Right lobe of liver (tissue), 4 donors: ENCODE measurements at regions not wholly inside any gene's neighbourhood (a gene's known extent, or its start where the extent isn't known, plus 50 kb on each side); places are given as distances from the start of the nearest gene placed in this dataset.

ENCODE experiments used
- POLR2A ChIP-seq: fragments of 450-650 bp; IDR thresholded peaks from one replicate; pipeline ENCODE4 v1.6.1; 2017; ENCODE audit warnings: antibody characterized with exemption, mild to moderate bottlenecking
- TF ChIP-seq, protein P1 (sequence below), 4 donors: fragments of 200-600 bp in 3 of 4; fragments of 450-650 bp in 1 of 4; IDR thresholded peaks; one replicate each; pipeline versions ENCODE4 v1.5.1 to v1.8.0; 2016 to 2022; ENCODE audit warnings: antibody characterized with exemption in 4 of 4, mild to moderate bottlenecking in 2 of 4
- donor health status: DM: no; HTN: no; CAD: no.
- donor health status: DM: no; HTN: no; CAD: no.
- donor health status: DM: no; HTN: yes; CAD: no.

DNA sequence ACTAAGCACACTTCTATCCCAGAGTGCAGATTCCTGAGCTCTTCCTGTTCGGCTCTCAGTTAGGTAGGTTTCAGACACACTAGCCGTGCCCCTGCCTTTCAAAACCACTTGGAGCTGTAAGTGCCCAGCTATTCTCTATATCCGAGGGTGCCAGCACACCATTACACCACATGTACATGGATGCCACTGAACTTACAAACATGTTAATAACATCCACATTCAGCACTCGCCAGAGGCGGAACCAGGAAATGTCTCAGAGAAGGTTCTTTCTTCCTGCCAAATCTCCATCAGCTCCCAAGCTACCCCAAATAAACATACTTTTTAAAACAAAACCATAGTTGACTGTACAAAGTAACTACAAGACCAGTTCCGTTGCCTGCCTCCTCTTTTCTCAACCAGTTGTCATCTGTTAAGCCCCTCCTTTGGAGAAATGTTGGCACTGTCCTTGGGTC, 78.4 kb upstream of the CTTNBP2NL start:
- TF ChIP-seq, protein P1, sequence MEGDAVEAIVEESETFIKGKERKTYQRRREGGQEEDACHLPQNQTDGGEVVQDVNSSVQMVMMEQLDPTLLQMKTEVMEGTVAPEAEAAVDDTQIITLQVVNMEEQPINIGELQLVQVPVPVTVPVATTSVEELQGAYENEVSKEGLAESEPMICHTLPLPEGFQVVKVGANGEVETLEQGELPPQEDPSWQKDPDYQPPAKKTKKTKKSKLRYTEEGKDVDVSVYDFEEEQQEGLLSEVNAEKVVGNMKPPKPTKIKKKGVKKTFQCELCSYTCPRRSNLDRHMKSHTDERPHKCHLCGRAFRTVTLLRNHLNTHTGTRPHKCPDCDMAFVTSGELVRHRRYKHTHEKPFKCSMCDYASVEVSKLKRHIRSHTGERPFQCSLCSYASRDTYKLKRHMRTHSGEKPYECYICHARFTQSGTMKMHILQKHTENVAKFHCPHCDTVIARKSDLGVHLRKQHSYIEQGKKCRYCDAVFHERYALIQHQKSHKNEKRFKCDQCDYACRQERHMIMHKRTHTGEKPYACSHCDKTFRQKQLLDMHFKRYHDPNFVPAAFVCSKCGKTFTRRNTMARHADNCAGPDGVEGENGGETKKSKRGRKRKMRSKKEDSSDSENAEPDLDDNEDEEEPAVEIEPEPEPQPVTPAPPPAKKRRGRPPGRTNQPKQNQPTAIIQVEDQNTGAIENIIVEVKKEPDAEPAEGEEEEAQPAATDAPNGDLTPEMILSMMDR (IDR thresholded peaks at IDR 0.05), result no peak
- TF ChIP-seq POLR2A, result no peak
